MM.1S (cell line): ENCODE measurements at regions not wholly inside any gene's neighbourhood (a gene's known extent, or its start where the extent isn't known, plus 50 kb on each side); places are given as distances from the start of the nearest gene placed in this dataset.

Experiments used
- DNase-seq: peaks from one replicate; pipeline ENCODE4 v3.0.0-alpha.2; 2015
- H2AFZ ChIP-seq: fragments of 300-600 bp; sonication (generic); 2 replicates; pipeline ENCODE4 v1.6.0; 2016; ENCODE audit warnings: antibody characterized with exemption, low read length
- H3F3A ChIP-seq: fragments of 300-600 bp; sonication (generic); 2 replicates; pipeline ENCODE4 v1.6.1; 2016; ENCODE audit warnings: mild to moderate bottlenecking, antibody characterized with exemption, low read length, moderate library complexity, mixed read lengths; ENCODE audit not compliant: insufficient read depth
- H3K27ac ChIP-seq: fragments of 300-600 bp; sonication (generic); 2 replicates; pipeline ENCODE4 v1.5.1; 2016; ENCODE audit warnings: mild to moderate bottlenecking, low read length
- H3K27me3 ChIP-seq: fragments of 300-600 bp; sonication (generic); replicated peaks from 2 replicates; pipeline ENCODE4 v1.6.0; 2016; ENCODE audit warnings: low read length; ENCODE audit not compliant: insufficient read depth
- H3K36me3 ChIP-seq: fragments of 300-600 bp; sonication (generic); replicated peaks from 2 replicates; pipeline ENCODE4 v1.6.1; 2016; ENCODE audit warnings: mild to moderate bottlenecking, low read length, mixed read lengths; ENCODE audit not compliant: insufficient read depth
- H3K4me1 ChIP-seq: fragments of 300-600 bp; sonication (generic); 2 replicates; pipeline ENCODE4 v1.6.1; 2016; ENCODE audit warnings: low read length, mixed read lengths
- H3K4me2 ChIP-seq: fragments of 300-600 bp; sonication (generic); 2 replicates; pipeline ENCODE4 v1.6.0; 2016; ENCODE audit warnings: low read depth, low read length
- H3K4me3 ChIP-seq: fragments of 300-600 bp; sonication (generic); 2 replicates; pipeline ENCODE4 v1.5.1; 2016; ENCODE audit warnings: low read length, mixed read lengths
- H3K79me2 ChIP-seq: fragments of 300-600 bp; sonication (generic); 2 replicates; pipeline ENCODE4 v1.6.1; 2016; ENCODE audit warnings: mixed run types, low read length, mixed read lengths
- H3K9ac ChIP-seq: fragments of 300-600 bp; sonication (generic); 2 replicates; pipeline ENCODE4 v1.6.1; 2016; ENCODE audit warnings: low read length, mixed read lengths
- H3K9me2 ChIP-seq: fragments of 300-600 bp; sonication (generic); replicated peaks from 2 replicates; pipeline ENCODE4 v1.6.1; 2016; ENCODE audit warnings: mild to moderate bottlenecking, low read length, mixed read lengths; ENCODE audit not compliant: insufficient read depth
- H3K9me3 ChIP-seq: fragments of 300-600 bp; sonication (generic); replicated peaks from 2 replicates; pipeline ENCODE4 v1.6.1; 2016; ENCODE audit warnings: mild to moderate bottlenecking, low read length, mixed read lengths; ENCODE audit not compliant: insufficient read depth
- H4K20me1 ChIP-seq: fragments of 300-600 bp; sonication (generic); 2 replicates; pipeline ENCODE4 v1.6.1; 2016; ENCODE audit warnings: mild to moderate bottlenecking, low read length, moderate library complexity, mixed read lengths; ENCODE audit not compliant: insufficient read depth
- CTCF ChIP-seq: fragments of 300-600 bp; sonication (generic); IDR thresholded peaks from 2 replicates; pipeline ENCODE4 v1.5.1; 2016; ENCODE audit warnings: antibody characterized with exemption, low read length, mixed read lengths
- EZH2 ChIP-seq: fragments of 300-600 bp; sonication (generic); optimal IDR thresholded peaks from 2 replicates; pipeline ENCODE3; 2017; ENCODE audit warnings: low read depth, mild to moderate bottlenecking, antibody characterized with exemption, low read length, mixed read lengths
- EZH2phosphoT487 ChIP-seq: fragments of 300-600 bp; sonication (generic); IDR thresholded peaks from 2 replicates; pipeline ENCODE4 v1.6.1; 2018; ENCODE audit warnings: antibody characterized with exemption, low read length

GRCh38 chr5:7221041-7221440 lies 174.9 kb upstream of the ADCY2 start:
- H2AFZ ChIP-seq = no peak overlapping the region

GRCh38 chr5:7225826-7226225 lies 170.1 kb upstream of the ADCY2 start:
- Histone ChIP-seq H3K4me3 (no peak overlapping the region), H3K9ac (no peak overlapping the region), H3K79me2 (no peaks in the 10 kb centered on the region), H4K20me1 (no peaks in the 10 kb centered on the region), H3K4me1 (no peaks in the 10 kb centered on the region), H3K9me3 (no peaks in the 10 kb centered on the region), H2AFZ (no peak overlapping the region), H3K36me3 (no peaks in the 10 kb centered on the region), H3K27me3 (no peaks in the 10 kb centered on the region), H3K27ac (no peak overlapping the region), H3K4me2 (no peak overlapping the region), H3K9me2 (no peaks in the 10 kb centered on the region), H3F3A (no peaks in the 10 kb centered on the region)
- TF ChIP-seq EZH2phosphoT487 (no peak), CTCF (no peak), EZH2 (no peak)
- no peak for DNase-seq

More at GRCh38 chr5:7221041-7221440, 174.9 kb upstream of the ADCY2 start:
- no peaks in the 10 kb centered on the region for H3K27me3 ChIP-seq
- H3K9me3 ChIP-seq = no peaks in the 10 kb centered on the region
- no peak for TF ChIP-seq EZH2phosphoT487
- no peak for TF ChIP-seq CTCF
- no peak overlapping the region for H3K27ac ChIP-seq
- no peaks in the 10 kb centered on the region for H3K79me2 ChIP-seq
- H3K4me3 ChIP-seq = no peak overlapping the region
- H4K20me1 ChIP-seq = no peaks in the 10 kb centered on the region
- no peak overlapping the region for H3K4me2 ChIP-seq
- no peaks in the 10 kb centered on the region for H3K36me3 ChIP-seq
- no peak for DNase-seq
- H3K9ac ChIP-seq = no peak overlapping the region
- H3K9me2 ChIP-seq = no peaks in the 10 kb centered on the region
- H3F3A ChIP-seq = no peaks in the 10 kb centered on the region
- H3K4me1 ChIP-seq = no peaks in the 10 kb centered on the region

- no peaks in the 10 kb centered on the region for H3K79me2 ChIP-seq
- DNase-seq = no peak
- no peak overlapping the region for H3K9ac ChIP-seq
- H3F3A ChIP-seq = no peaks in the 10 kb centered on the region
- H3K4me2 ChIP-seq = no peak overlapping the region
- no peak overlapping the region for H2AFZ ChIP-seq
- H3K9me2 ChIP-seq = no peaks in the 10 kb centered on the region
- H4K20me1 ChIP-seq = no peaks in the 10 kb centered on the region
- H3K36me3 ChIP-seq = no peaks in the 10 kb centered on the region
- TF ChIP-seq EZH2phosphoT487 (no peak), CTCF (no peak), EZH2 (no peak)
- H3K27ac ChIP-seq = no peak overlapping the region
- no peaks in the 10 kb centered on the region for H3K4me1 ChIP-seq
- no peaks in the 10 kb centered on the region for H3K27me3 ChIP-seq
- H3K4me3 ChIP-seq = no peak overlapping the region
- no peaks in the 10 kb centered on the region for H3K9me3 ChIP-seq
Measured at GRCh38 chr5:7242118-7242710, 153.7 kb upstream of the ADCY2 start.
